Natural killer cell (primary cell): ENCODE measurements at regions not wholly inside any gene's neighbourhood (a gene's known extent, or its start where the extent isn't known, plus 50 kb on each side); places are given as distances from the start of the nearest gene placed in this dataset.

Source experiments
- ATAC-seq, 3 donors: fragments of 150-1000 bp in 2 of 3; fragments of 200-7000 bp in 1 of 3; cut with Tn5 transposase; 1 replicate in 1 of 3; 2 replicates in 2 of 3; pipeline ENCODE4 v1.10.0; 2021; ENCODE audit warnings: mild to moderate bottlenecking in 2 of 3, moderate library complexity in 2 of 3
- DNase-seq, 2 donors: peaks; one replicate each; pipeline versions ENCODE4 v3.0.0 to v3.0.0-alpha.2; 2013 to 2021; ENCODE audit warnings: mixed read lengths in 1 of 2
- H3K27ac ChIP-seq: one replicate; pipeline ENCODE4 v1.5.1; 2013; ENCODE audit warnings: mild to moderate bottlenecking, low read length
- H3K27me3 ChIP-seq: one replicate; pipeline ENCODE4 v1.6.1; 2013; ENCODE audit warnings: low read length; ENCODE audit not compliant: control insufficient read depth, insufficient read depth
- H3K36me3 ChIP-seq: one replicate; pipeline ENCODE4 v1.6.1; 2013; ENCODE audit warnings: low read length; ENCODE audit not compliant: control insufficient read depth, insufficient read depth
- H3K4me1 ChIP-seq: one replicate; pipeline ENCODE4 v1.6.1; 2013; ENCODE audit warnings: low read length; ENCODE audit not compliant: control insufficient read depth, insufficient read depth
- H3K4me3 ChIP-seq: one replicate; pipeline ENCODE4 v1.5.1; 2013; ENCODE audit warnings: low read length
- H3K9me3 ChIP-seq: one replicate; pipeline ENCODE4 v1.6.1; 2013; ENCODE audit warnings: low read length; ENCODE audit not compliant: control insufficient read depth, insufficient read depth
- H3K27ac Mint-ChIP-seq, 2 donors: one replicate each; pipeline ENCODE4 v1.8.0; 2022; ENCODE audit warnings: mild to moderate bottlenecking in 2 of 2, mixed read lengths in 2 of 2, moderate library complexity in 1 of 2
- H3K27me3 Mint-ChIP-seq, 2 donors: one replicate each; pipeline ENCODE4 v1.8.0; 2022; ENCODE audit warnings: low read depth in 2 of 2, mixed read lengths in 2 of 2
- H3K36me3 Mint-ChIP-seq: one replicate; pipeline ENCODE4 v1.8.0; 2022; ENCODE audit warnings: mixed read lengths
- H3K4me1 Mint-ChIP-seq, 2 donors: one replicate each; pipeline ENCODE4 v1.8.0; 2022; ENCODE audit warnings: mixed read lengths in 2 of 2
- H3K4me3 Mint-ChIP-seq: one replicate; pipeline ENCODE4 v1.8.0; 2022; ENCODE audit warnings: mild to moderate bottlenecking, moderate library complexity, mixed read lengths
- H3K9me3 Mint-ChIP-seq, 2 donors: one replicate each; pipeline ENCODE4 v1.8.0; 2022; ENCODE audit warnings: mixed read lengths in 2 of 2
- WGBS: methylation state at CpG from one replicate; pipeline ENCODE4 v1.1.7; 2013; ENCODE audit warnings: missing lambda C conversion rate; ENCODE audit not compliant: insufficient coverage; 5-methylcytosine and 5-hydroxymethylcytosine counted together
- intact Hi-C: fragments of 100-400 bp; cut with micrococcal nuclease; formaldehyde crosslinking; loops from one replicate; pipeline ENCODE4 v1.14.2; 2022
- TF ChIP-seq, protein P1 (sequence below): fragments of 200-600 bp; IDR thresholded peaks from one replicate; pipeline ENCODE4 v1.8.0; 2022; ENCODE audit warnings: antibody characterized with exemption

DNA sequence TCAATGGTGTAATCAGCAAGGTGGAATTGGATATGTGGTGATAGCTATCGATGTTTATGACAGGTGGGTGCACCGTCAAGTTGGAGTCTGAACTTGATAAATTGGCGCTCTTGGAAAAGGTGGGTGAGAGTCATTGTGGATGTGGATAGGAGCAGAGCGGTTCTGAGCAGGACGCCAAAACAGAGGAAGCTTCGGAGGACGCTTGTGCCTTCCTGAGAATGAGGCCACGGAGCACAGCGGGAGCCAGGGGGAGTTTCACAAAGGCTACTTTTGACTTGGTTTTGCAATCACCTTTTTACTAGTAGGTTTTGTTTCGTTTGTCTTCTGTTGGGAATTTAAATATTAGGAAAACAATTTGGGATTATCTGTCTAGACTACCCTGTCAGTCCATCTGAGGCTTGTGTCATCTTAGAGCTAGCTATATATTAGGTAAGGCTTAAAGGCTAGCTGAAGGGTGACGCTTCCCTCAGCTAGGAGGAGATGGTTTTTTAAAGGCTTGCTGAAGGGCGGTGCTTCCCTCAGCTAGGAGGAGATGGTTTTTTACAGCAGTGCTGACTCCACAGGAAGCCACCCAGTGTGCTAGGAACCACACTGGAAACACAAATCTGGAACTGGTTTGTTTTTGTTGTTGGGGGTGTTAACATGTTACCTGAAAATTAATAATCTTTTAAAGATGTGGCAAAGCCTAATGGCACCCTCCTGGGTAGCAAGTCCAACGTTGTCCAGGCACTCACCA lies 142.4 kb upstream of the IRX4 start:
- Histone ChIP-seq H3K9me3 (no peaks in the 10 kb centered on the region), H3K4me1 (no peaks in the 10 kb centered on the region), H3K27me3 (peaks cover 2% of the 10 kb centered on the region), H3K27ac (no peak overlapping the region), H3K4me3 (no peak overlapping the region), H3K36me3 (no peaks in the 10 kb centered on the region)
- H3K27me3 Mint-ChIP-seq, result peaks cover 7 to 13% of the 10 kb centered on the region in 2 donors
- H3K36me3 Mint-ChIP-seq, result no peaks in the 10 kb centered on the region
- no peaks in the 10 kb centered on the region for H3K4me1 Mint-ChIP-seq
- H3K4me3 Mint-ChIP-seq, result no peak overlapping the region
- 71% methylated on average over 13 of the region's 13 CpGs for WGBS
- H3K9me3 Mint-ChIP-seq, result no peaks in the 10 kb centered on the region
- no peak for ATAC-seq
- no peak overlapping the region for H3K27ac Mint-ChIP-seq
- no peak for DNase-seq
- TF ChIP-seq, protein P1, sequence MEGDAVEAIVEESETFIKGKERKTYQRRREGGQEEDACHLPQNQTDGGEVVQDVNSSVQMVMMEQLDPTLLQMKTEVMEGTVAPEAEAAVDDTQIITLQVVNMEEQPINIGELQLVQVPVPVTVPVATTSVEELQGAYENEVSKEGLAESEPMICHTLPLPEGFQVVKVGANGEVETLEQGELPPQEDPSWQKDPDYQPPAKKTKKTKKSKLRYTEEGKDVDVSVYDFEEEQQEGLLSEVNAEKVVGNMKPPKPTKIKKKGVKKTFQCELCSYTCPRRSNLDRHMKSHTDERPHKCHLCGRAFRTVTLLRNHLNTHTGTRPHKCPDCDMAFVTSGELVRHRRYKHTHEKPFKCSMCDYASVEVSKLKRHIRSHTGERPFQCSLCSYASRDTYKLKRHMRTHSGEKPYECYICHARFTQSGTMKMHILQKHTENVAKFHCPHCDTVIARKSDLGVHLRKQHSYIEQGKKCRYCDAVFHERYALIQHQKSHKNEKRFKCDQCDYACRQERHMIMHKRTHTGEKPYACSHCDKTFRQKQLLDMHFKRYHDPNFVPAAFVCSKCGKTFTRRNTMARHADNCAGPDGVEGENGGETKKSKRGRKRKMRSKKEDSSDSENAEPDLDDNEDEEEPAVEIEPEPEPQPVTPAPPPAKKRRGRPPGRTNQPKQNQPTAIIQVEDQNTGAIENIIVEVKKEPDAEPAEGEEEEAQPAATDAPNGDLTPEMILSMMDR, result no peak
- intact Hi-C loops, result no loop called here

DNA sequence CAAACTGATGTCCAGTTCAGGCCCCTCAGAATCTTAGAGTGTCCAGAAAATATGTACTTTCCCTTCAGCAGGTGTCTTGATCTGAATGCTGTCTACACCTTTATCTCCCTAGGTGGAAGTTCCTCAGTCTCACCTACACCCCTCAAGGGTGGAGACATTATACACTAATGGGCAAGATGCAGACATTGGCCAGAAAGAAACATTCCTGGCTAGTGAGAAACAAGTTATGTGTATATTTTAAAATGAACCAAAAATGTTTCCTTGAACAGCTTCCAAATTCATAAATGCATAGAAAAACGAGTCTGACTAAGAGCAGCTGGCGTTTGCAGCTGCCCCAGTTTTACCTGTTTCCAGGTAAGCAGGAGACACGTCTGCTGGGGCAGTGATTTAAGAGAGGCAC lies 140.5 kb upstream of the IRX4 start:
- Mint-ChIP-seq H3K4me1 (no peaks in the 10 kb centered on the region), H3K27me3 (peaks cover 7 to 11% of the 10 kb centered on the region in 2 donors), H3K4me3 (no peak overlapping the region), H3K9me3 (no peaks in the 10 kb centered on the region), H3K36me3 (no peaks in the 10 kb centered on the region), H3K27ac (no peak overlapping the region)
- Histone ChIP-seq H3K27me3 (no peaks in the 10 kb centered on the region), H3K4me1 (no peaks in the 10 kb centered on the region), H3K4me3 (no peak overlapping the region), H3K9me3 (no peaks in the 10 kb centered on the region), H3K27ac (no peak overlapping the region), H3K36me3 (no peaks in the 10 kb centered on the region)
- 61% methylated on average over 3 of the region's 3 CpGs for WGBS
- ATAC-seq (no peak), DNase-seq (no peak)
- TF ChIP-seq, protein P1, result no peak
- intact Hi-C loops, result no loop called here

DNA sequence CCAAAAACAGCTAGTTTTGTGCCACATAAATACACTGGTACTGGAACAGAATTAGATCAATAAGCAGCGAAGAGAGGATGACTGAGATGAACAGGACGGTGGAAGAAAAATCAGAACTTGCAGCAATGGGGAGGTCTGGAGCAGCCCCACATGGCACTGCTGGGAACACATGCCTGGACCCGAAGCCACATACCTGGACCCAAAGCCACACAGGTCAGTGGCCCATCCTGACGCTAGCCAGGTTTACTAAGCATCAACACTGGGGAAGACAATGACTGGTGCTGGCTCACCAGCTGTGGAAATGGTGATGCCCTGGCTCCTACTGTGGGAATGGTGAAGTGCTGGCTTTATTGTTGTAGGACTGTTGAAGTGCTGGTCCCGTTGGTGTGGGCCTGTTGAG lies 139.7 kb upstream of the IRX4 start:
- Mint-ChIP-seq H3K27ac (no peak overlapping the region), H3K36me3 (no peaks in the 10 kb centered on the region), H3K4me1 (no peaks in the 10 kb centered on the region), H3K4me3 (no peak overlapping the region), H3K9me3 (no peaks in the 10 kb centered on the region), H3K27me3 (peaks cover 7 to 11% of the 10 kb centered on the region in 2 donors)
- no peak overlapping the region for H3K27ac ChIP-seq
- DNase-seq, result no peak
- WGBS, result 83% methylated on average over 5 of the region's 5 CpGs
- TF ChIP-seq, protein P1, result no peak
- H3K4me3 ChIP-seq, result no peak overlapping the region
- intact Hi-C loops, result no loop called here
- H3K36me3 ChIP-seq, result no peaks in the 10 kb centered on the region
- H3K9me3 ChIP-seq, result no peaks in the 10 kb centered on the region
- no peaks in the 10 kb centered on the region for H3K4me1 ChIP-seq
- no peaks in the 10 kb centered on the region for H3K27me3 ChIP-seq
- no peak for ATAC-seq
